Testis (tissue), 2 donors: ENCODE measurements at regions not wholly inside any gene's neighbourhood (a gene's known extent, or its start where the extent isn't known, plus 50 kb on each side); places are given as distances from the start of the nearest gene placed in this dataset.

ENCODE experiments used
- CTCF ChIP-seq, 3 experiments: fragments of 450-650 bp in 2 of 3; fragments of 200-600 bp in 1 of 3; sonication (generic) in 1 of 3; IDR thresholded peaks; one replicate each; pipeline ENCODE4 v1.5.1; 2016 to 2019; ENCODE audit warnings: antibody characterized with exemption in 3 of 3, mild to moderate bottlenecking in 2 of 3, moderate library complexity in 1 of 3
- POLR2A ChIP-seq: fragments of 450-650 bp; IDR thresholded peaks from one replicate; pipeline ENCODE4 v1.6.1; 2017; ENCODE audit warnings: antibody characterized with exemption, mild to moderate bottlenecking, moderate library complexity

GRCh38 chr4:22192084-22192511, 243.5 kb upstream of the KCNIP4 start:
- TF ChIP-seq CTCF (IDR thresholded peaks at IDR 0.05) (no peak), POLR2A (no peak)
